A549 (cell line): ENCODE measurements at regions not wholly inside any gene's neighbourhood (a gene's known extent, or its start where the extent isn't known, plus 50 kb on each side); places are given as distances from the start of the nearest gene placed in this dataset.

Experiments
- ATAC-seq, 2 experiments: fragments of 200-7000 bp in 1 of 2; fragments of >200 bp in 1 of 2; cut with Nextera tagmentation in 1 of 2; cut with Tn5 transposase in 1 of 2; 3 replicates each; pipeline versions ENCODE4 v1.8.0 to v1.9.1; 2018 to 2020; ENCODE audit warnings: mild to moderate bottlenecking in 1 of 2, moderate library complexity in 1 of 2
- CTCF ChIA-PET: fragments of 300-600 bp; sonication (Branson Sonifier 250); formaldehyde crosslinking; extraction: SDS; loops from one replicate; lab custom pipeline; 2021; ENCODE audit warnings: antibody characterized with exemption, inconsistent platforms; lab: Yijun Ruan, JAX
- POLR2A ChIA-PET: fragments of 350-600 bp; formaldehyde crosslinking; extraction: SDS; loops from one replicate; lab custom pipeline; 2021; ENCODE audit warnings: antibody characterized with exemption, inconsistent platforms; lab: Yijun Ruan, JAX
- DNase-seq, 2 experiments: peaks; one replicate each; pipeline versions ENCODE4 v3.0.0 to v3.0.0-alpha.2; 2011 to 2016; ENCODE audit warnings: low read depth in 1 of 2, low spot score in 1 of 2
- FAIRE-seq: peaks from 2 replicates; lab custom pipeline; 2011; peaks lifted over from hg19 to GRCh38; lab: Jason Lieb, UNC
- H3K27ac ChIP-seq, 2 experiments: fragments of >200 bp; sonication (Bioruptor Twin); formaldehyde crosslinking; 3 replicates each; pipeline ENCODE4 v1.5.1; 2016 to 2017
- H3K4me1 ChIP-seq: fragments of >200 bp; sonication (Bioruptor Twin); formaldehyde crosslinking; 3 replicates; pipeline ENCODE4 v1.6.1; 2016
- H3K4me2 ChIP-seq: fragments of >200 bp; sonication (Bioruptor Twin); formaldehyde crosslinking; 3 replicates; pipeline ENCODE4 v1.6.1; 2016
- H3K4me3 ChIP-seq: fragments of >200 bp; sonication (Bioruptor Twin); formaldehyde crosslinking; 3 replicates; pipeline ENCODE4 v1.5.1; 2016
- H3K9me3 ChIP-seq: fragments of >200 bp; sonication (Bioruptor Twin); formaldehyde crosslinking; 3 replicates; pipeline ENCODE4 v1.6.1; 2016
- BHLHE40 ChIP-seq: IDR thresholded peaks from 2 replicates; pipeline ENCODE4 v1.6.1; 2012; ENCODE audit warnings: low read depth, low read length, inconsistent platforms
- CHD2 ChIP-seq: fragments of 150-350 bp; IDR thresholded peaks from 2 replicates; pipeline ENCODE4 v1.6.1; 2014; ENCODE audit warnings: low read length; ENCODE audit not compliant: partially characterized antibody
- CHD4 ChIP-seq: fragments of 200-600 bp; sonication (generic); IDR thresholded peaks from 2 replicates; pipeline ENCODE4 v1.6.1; 2016; ENCODE audit warnings: antibody characterized with exemption, mild to moderate bottlenecking, borderline replicate concordance
- EHMT2 ChIP-seq: fragments of 200-600 bp; sonication (generic); IDR thresholded peaks from 2 replicates; pipeline ENCODE4 v1.6.1; 2016; ENCODE audit warnings: antibody characterized with exemption, low read depth, mild to moderate bottlenecking, moderate library complexity
- GATA3 ChIP-seq: IDR thresholded peaks from 2 replicates; pipeline ENCODE4 v1.6.1; 2012; ENCODE audit warnings: borderline replicate concordance
- JUN ChIP-seq, 2 experiments: fragments of >200 bp; sonication (Bioruptor Twin); formaldehyde crosslinking; IDR thresholded peaks; 2 replicates in 1 of 2; 3 replicates in 1 of 2; pipeline ENCODE4 v1.6.1; 2016 to 2017
- KDM5A ChIP-seq: fragments of 200-600 bp; sonication (generic); IDR thresholded peaks from 2 replicates; pipeline ENCODE4 v1.6.1; 2016; ENCODE audit warnings: antibody characterized with exemption, mild to moderate bottlenecking
- MAFK ChIP-seq: fragments of 450-650 bp; IDR thresholded peaks from 2 replicates; pipeline ENCODE4 v1.6.1; 2014; ENCODE audit not compliant: partially characterized antibody
- RFX5 ChIP-seq: fragments of 450-650 bp; IDR thresholded peaks from 2 replicates; pipeline ENCODE4 v1.7.1; 2014; ENCODE audit warnings: antibody characterized with exemption, mild to moderate bottlenecking, moderate library complexity
- ZSCAN20 ChIP-seq: fragments of 250-450 bp; sonication (Bioruptor Pico); IDR thresholded peaks from 2 replicates; pipeline ENCODE4 v1.8.0; 2022; ENCODE audit warnings: mild to moderate bottlenecking, moderate library complexity
- WGBS: methylation state at CpG from one replicate; pipeline ENCODE4 v1.1.6; 2017; ENCODE audit errors: missing lambda C conversion rate; 5-methylcytosine and 5-hydroxymethylcytosine counted together
- TF ChIP-seq, protein P1 (sequence below): fragments of >200 bp; sonication (Bioruptor Twin); formaldehyde crosslinking; IDR thresholded peaks from 3 replicates; pipeline ENCODE4 v1.6.1; 2016

- 22% methylated on average over 1 of the region's 1 CpG for WGBS
- FAIRE-seq (no peak), DNase-seq (no peak), ATAC-seq (no peak)
- CTCF ChIA-PET = no interaction called here
- H3K4me2 ChIP-seq = no peak overlapping the region
- H3K27ac ChIP-seq = no peak overlapping the region
- POLR2A ChIA-PET = no interaction called here
- TF ChIP-seq KDM5A = no peak
- TF ChIP-seq CHD4 = no peak
- no peaks in the 10 kb centered on the region for H3K4me1 ChIP-seq
- no peaks in the 10 kb centered on the region for H3K9me3 ChIP-seq
- H3K4me3 ChIP-seq = no peak overlapping the region
These were observed 170.4 kb upstream of the COX7C start for GRCh38 chr5:86447362-86447761.

GRCh38 chr5:86452251-86452650, 165.5 kb upstream of the COX7C start:
- CTCF ChIA-PET = no interaction called here
- no peak for DNase-seq
- Histone ChIP-seq H3K9me3 (no peaks in the 10 kb centered on the region), H3K4me2 (no peak overlapping the region), H3K4me1 (no peaks in the 10 kb centered on the region), H3K4me3 (no peak overlapping the region), H3K27ac (no peak overlapping the region)
- no peak for ATAC-seq
- no peak for FAIRE-seq
- POLR2A ChIA-PET = no interaction called here
- TF ChIP-seq BHLHE40 = no peak
- TF ChIP-seq, all 56 proteins: peak for 0

DNA sequence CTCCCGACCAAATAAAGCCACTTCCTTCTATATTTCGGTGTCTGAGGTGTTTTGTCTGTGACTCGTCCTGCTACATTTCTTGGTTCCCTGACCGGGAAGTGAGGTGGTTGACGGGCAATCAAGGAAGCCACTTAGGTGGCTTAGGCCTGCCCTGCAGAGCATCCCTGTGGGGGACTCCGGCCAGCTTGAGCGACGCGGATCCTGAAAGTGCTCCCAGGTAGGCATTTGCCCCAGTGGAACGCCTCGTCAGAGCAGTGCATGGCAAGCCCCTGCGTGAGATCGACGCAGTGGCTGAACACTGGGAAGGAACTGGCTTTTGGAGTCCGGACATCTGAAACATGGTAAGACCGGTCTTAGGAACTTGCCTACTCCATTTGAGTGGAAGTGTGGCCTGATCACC, 157.2 kb upstream of the COX7C start:
- no peak overlapping the region for H3K27ac ChIP-seq
- no peak overlapping the region for H3K4me2 ChIP-seq
- DNase-seq (no peak), FAIRE-seq (no peak), ATAC-seq (no peak)
- POLR2A ChIA-PET = no interaction called here
- CTCF ChIA-PET = no interaction called here
- no peaks in the 10 kb centered on the region for H3K9me3 ChIP-seq
- WGBS = 61% methylated on average over 16 of the region's 16 CpGs
- TF ChIP-seq EHMT2 (no peak), CHD2 (no peak)
- no peaks in the 10 kb centered on the region for H3K4me1 ChIP-seq
- no peak overlapping the region for H3K4me3 ChIP-seq

GRCh38 chr5:86461169-86461956, 156.4 kb upstream of the COX7C start:
- no peak overlapping the region for H3K27ac ChIP-seq
- H3K4me3 ChIP-seq = no peak overlapping the region
- H3K9me3 ChIP-seq = 0 out of 3 replicates have a peak, but pooled peaks cover 2% of the 10 kb centered on the region
- no peak for ATAC-seq
- TF ChIP-seq EHMT2 (no peak), RFX5 (no peak)
- ChIA-PET POLR2A (no interaction called here), CTCF (no interaction called here)
- no peaks in the 10 kb centered on the region for H3K4me1 ChIP-seq
- H3K4me2 ChIP-seq = no peak overlapping the region
- 59% methylated on average over 4 of the region's 4 CpGs for WGBS
- FAIRE-seq = no peak
- no peak for DNase-seq

- TF ChIP-seq EHMT2 (no peak), GATA3 (no peak), JUN (IDR thresholded peaks at IDR 0.05) (no peak), CHD4 (no peak), ZSCAN20 (CRISPR knock-in tag) (no peak), MAFK (no peak)
- TF ChIP-seq, protein P1, sequence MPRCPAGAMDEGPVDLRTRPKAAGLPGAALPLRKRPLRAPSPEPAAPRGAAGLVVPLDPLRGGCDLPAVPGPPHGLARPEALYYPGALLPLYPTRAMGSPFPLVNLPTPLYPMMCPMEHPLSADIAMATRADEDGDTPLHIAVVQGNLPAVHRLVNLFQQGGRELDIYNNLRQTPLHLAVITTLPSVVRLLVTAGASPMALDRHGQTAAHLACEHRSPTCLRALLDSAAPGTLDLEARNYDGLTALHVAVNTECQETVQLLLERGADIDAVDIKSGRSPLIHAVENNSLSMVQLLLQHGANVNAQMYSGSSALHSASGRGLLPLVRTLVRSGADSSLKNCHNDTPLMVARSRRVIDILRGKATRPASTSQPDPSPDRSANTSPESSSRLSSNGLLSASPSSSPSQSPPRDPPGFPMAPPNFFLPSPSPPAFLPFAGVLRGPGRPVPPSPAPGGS = no peak
- CTCF ChIA-PET = interaction anchor here (0.8 kb wide), 1 partner anchor 28 kb away, joined by 3 read pairs; no protein-coding TSS in a partner anchor
- Histone ChIP-seq H3K4me1 (no peaks in the 10 kb centered on the region), H3K4me3 (no peak overlapping the region), H3K27ac (no peak overlapping the region), H3K9me3 (0 out of 3 replicates have a peak, but pooled peaks cover 2% of the 10 kb centered on the region), H3K4me2 (no peak overlapping the region)
- POLR2A ChIA-PET = no interaction called here
- peak; percentile 54 to 62; a peak in 3 of 6 replicates for ATAC-seq
- FAIRE-seq = no peak
- DNase-seq = peak; percentile 7 to 15
- 33% methylated on average over 2 of the region's 2 CpGs for WGBS
These were observed 154.4 kb upstream of the COX7C start for GRCh38 chr5:86463339-86463738.
